ENCODE measurements at regions not wholly inside any gene's neighbourhood (a gene's known extent, or its start where the extent isn't known, plus 50 kb on each side); places are given as distances from the start of the nearest gene placed in this dataset.

DNA sequence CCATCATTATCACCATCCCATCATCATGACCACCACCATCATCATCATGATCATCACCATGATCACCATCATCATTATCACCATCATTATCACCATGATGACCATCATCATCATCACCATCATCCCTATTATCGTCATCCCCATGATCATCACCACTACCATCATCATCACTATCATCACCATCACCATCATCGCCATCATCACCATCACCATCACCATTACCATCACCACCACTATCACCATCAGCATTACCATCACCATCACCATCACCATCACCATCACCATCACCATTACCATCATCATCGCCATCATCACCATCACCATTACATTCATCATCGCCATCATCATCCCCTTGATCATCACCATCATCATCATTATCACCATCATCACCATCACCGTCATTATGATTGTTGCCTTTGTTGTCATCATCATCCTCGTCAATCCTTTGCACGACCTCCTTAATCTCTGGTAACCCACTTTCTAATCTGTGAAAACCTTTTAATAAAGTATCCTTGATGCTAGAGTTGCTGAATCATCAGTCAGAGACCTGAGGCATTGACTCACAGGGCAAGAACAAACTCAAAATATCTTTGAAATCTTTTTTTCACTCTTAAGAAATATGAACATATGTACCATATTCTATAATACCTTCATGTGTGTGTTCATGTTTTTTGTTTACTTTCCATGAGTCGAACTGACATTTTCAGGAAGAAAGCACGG, 116.3 kb upstream of the FOXF1 start:
- no peak for TF ChIP-seq EZH2 (IDR thresholded peaks at IDR 0.05; ENCODE audit: low read length, unreplicated experiment)
- TF ChIP-seq, protein P1, sequence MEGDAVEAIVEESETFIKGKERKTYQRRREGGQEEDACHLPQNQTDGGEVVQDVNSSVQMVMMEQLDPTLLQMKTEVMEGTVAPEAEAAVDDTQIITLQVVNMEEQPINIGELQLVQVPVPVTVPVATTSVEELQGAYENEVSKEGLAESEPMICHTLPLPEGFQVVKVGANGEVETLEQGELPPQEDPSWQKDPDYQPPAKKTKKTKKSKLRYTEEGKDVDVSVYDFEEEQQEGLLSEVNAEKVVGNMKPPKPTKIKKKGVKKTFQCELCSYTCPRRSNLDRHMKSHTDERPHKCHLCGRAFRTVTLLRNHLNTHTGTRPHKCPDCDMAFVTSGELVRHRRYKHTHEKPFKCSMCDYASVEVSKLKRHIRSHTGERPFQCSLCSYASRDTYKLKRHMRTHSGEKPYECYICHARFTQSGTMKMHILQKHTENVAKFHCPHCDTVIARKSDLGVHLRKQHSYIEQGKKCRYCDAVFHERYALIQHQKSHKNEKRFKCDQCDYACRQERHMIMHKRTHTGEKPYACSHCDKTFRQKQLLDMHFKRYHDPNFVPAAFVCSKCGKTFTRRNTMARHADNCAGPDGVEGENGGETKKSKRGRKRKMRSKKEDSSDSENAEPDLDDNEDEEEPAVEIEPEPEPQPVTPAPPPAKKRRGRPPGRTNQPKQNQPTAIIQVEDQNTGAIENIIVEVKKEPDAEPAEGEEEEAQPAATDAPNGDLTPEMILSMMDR (conservative IDR thresholded peaks at IDR 0.05; ENCODE audit: low read depth, low read length) = no peak

Measured in PC-3 (cell line).